OCI-LY7 (cell line): ENCODE measurements at regions not wholly inside any gene's neighbourhood (a gene's known extent, or its start where the extent isn't known, plus 50 kb on each side); places are given as distances from the start of the nearest gene placed in this dataset.

Experiments used
- BruUV-seq: library from RNA; stranded (reverse); fragments of 400-500 nt; replicated peaks from 2 replicates; lab custom pipeline; 2021; lab: Mats Ljungman, UMichigan
- CTCF ChIA-PET: fragments of 300-600 bp; sonication (Branson Sonifier 250); formaldehyde crosslinking; loops from one replicate; lab custom pipeline; 2022; ENCODE audit warnings: antibody characterized with exemption; ENCODE audit not compliant: unreplicated experiment; lab: Charles Lee
- POLR2A ChIA-PET: fragments of 300-600 bp; sonication (Branson Sonifier 250); formaldehyde crosslinking; loops from one replicate; lab custom pipeline; 2022; ENCODE audit warnings: antibody characterized with exemption; lab: Charles Lee
- DNase-seq: peaks from one replicate; pipeline ENCODE4 v3.0.0-alpha.2; 2015; ENCODE audit warnings: low spot score
- H2AFZ ChIP-seq: fragments of 200-600 bp; sonication (generic), shearing (Covaris generic); 2 replicates; pipeline ENCODE4 v1.6.1; 2014; ENCODE audit warnings: mild to moderate bottlenecking, antibody characterized with exemption, low read length, moderate library complexity
- H3K27ac ChIP-seq: fragments of 200-600 bp; sonication (generic); 2 replicates; pipeline ENCODE4 v1.5.1; 2014; ENCODE audit warnings: mixed run types, low read depth, mild to moderate bottlenecking, moderate library complexity, low read length, inconsistent platforms; ENCODE audit not compliant: poor library complexity, severe bottlenecking
- H3K36me3 ChIP-seq: fragments of 200-600 bp; sonication (generic); 2 replicates; pipeline ENCODE4 v1.6.1; 2014; ENCODE audit warnings: mild to moderate bottlenecking, antibody characterized with exemption, low read length, moderate library complexity, mixed read lengths; ENCODE audit not compliant: insufficient read depth
- H3K4me1 ChIP-seq: fragments of 200-600 bp; sonication (generic); 2 replicates; pipeline ENCODE4 v1.5.1; 2014; ENCODE audit warnings: mild to moderate bottlenecking, low read length; ENCODE audit not compliant: insufficient read depth, poor library complexity, severe bottlenecking
- H3K4me2 ChIP-seq: fragments of 200-600 bp; sonication (generic); 2 replicates; pipeline ENCODE4 v1.6.1; 2014; ENCODE audit warnings: mild to moderate bottlenecking, low read length
- H3K4me3 ChIP-seq: fragments of 200-600 bp; sonication (generic); 2 replicates; pipeline ENCODE4 v1.5.1; 2014; ENCODE audit warnings: mild to moderate bottlenecking, low read depth, low read length; ENCODE audit not compliant: poor library complexity, severe bottlenecking
- H3K79me2 ChIP-seq: fragments of 200-600 bp; sonication (generic); 2 replicates; pipeline ENCODE4 v1.6.1; 2016; ENCODE audit warnings: low read depth, mild to moderate bottlenecking, low read length, moderate library complexity, mixed read lengths; ENCODE audit not compliant: insufficient read depth
- H3K9me2 ChIP-seq: fragments of 200-600 bp; sonication (generic); 2 replicates; pipeline ENCODE4 v1.6.1; 2016; ENCODE audit warnings: mild to moderate bottlenecking, low read length, mixed read lengths; ENCODE audit not compliant: insufficient read depth
- H3K9me3 ChIP-seq: fragments of 200-600 bp; sonication (generic); 2 replicates; pipeline ENCODE4 v1.6.1; 2014; ENCODE audit warnings: mild to moderate bottlenecking, mixed run types, low read length, mixed read lengths
- H4K20me1 ChIP-seq: fragments of 200-600 bp; sonication (generic); 2 replicates; pipeline ENCODE4 v1.6.1; 2014; ENCODE audit warnings: mild to moderate bottlenecking, antibody characterized with exemption, low read length, moderate library complexity, mixed read lengths; ENCODE audit not compliant: insufficient read depth
- CTCF ChIP-seq: fragments of 200-600 bp; sonication (generic); conservative IDR thresholded peaks from 2 replicates; pipeline ENCODE4 v1.5.1; 2014; ENCODE audit warnings: mild to moderate bottlenecking, antibody characterized with exemption, low read length, moderate library complexity, mixed read lengths
- EZH2phosphoT487 ChIP-seq: fragments of 200-600 bp; sonication (generic); IDR thresholded peaks from 2 replicates; pipeline ENCODE4 v1.6.1; 2018; ENCODE audit warnings: low read depth, borderline replicate concordance, mild to moderate bottlenecking, mixed run types, antibody characterized with exemption, low read length, moderate library complexity, mixed read lengths
- intact Hi-C: fragments of 100-400 bp; cut with micrococcal nuclease; formaldehyde crosslinking; loops from one replicate; pipeline ENCODE4 v1.10.0; 2022; ENCODE audit not compliant: unreplicated experiment

- intact Hi-C loops, result no loop called here
- Histone ChIP-seq H4K20me1 (no peaks in the 10 kb centered on the region), H3K79me2 (no peaks in the 10 kb centered on the region), H2AFZ (no peak overlapping the region), H3K4me2 (no peak overlapping the region), H3K36me3 (no peaks in the 10 kb centered on the region), H3K27ac (no peak overlapping the region), H3K9me3 (no peaks in the 10 kb centered on the region), H3K4me3 (no peak overlapping the region), H3K9me2 (no peaks in the 10 kb centered on the region), H3K4me1 (no peaks in the 10 kb centered on the region)
- BruUV-seq, result no TSS peak
- ChIA-PET CTCF (no interaction called here), POLR2A (no interaction called here)
- TF ChIP-seq CTCF, result no peak
- TF ChIP-seq EZH2phosphoT487, result no peak
- DNase-seq, result no peak
These were observed 92.5 kb upstream of the SLC35B3 start for GRCh38 chr6:8527818-8528217.

GRCh38 chr6:8526624-8527023 lies 91.3 kb upstream of the SLC35B3 start:
- DNase-seq, result no peak
- H3K36me3 ChIP-seq, result no peaks in the 10 kb centered on the region
- H3K9me3 ChIP-seq, result no peaks in the 10 kb centered on the region
- BruUV-seq, result no TSS peak
- H3K27ac ChIP-seq, result no peak overlapping the region
- H4K20me1 ChIP-seq, result no peaks in the 10 kb centered on the region
- H3K4me1 ChIP-seq, result no peaks in the 10 kb centered on the region
- H3K4me2 ChIP-seq, result no peak overlapping the region
- H3K4me3 ChIP-seq, result no peak overlapping the region
- no peaks in the 10 kb centered on the region for H3K9me2 ChIP-seq
- POLR2A ChIA-PET, result no interaction called here
- CTCF ChIA-PET, result no interaction called here
- no peak for TF ChIP-seq EZH2phosphoT487
- no peak for TF ChIP-seq CTCF
- intact Hi-C loops, result no loop called here
- H2AFZ ChIP-seq, result no peak overlapping the region
- no peaks in the 10 kb centered on the region for H3K79me2 ChIP-seq

DNA sequence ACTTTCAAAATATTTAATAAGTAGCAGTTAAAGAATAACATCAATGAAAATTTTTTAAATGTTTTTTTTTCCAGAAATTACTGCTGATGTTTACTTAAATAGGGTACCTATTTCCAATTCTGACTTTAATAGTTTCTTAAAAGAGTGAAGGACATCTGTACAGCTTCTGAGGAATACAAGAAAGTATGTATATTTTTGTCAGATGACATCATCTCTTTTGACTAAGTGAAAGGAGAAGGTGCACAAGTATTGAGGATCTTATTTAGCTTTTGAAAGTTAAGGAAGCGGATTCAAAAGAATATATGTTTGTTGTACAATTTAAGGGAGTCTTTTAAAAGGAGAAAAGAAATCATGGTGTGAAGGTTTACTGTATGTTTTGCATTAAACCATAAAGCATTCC lies 90.0 kb upstream of the SLC35B3 start:
- no peak overlapping the region for H3K4me2 ChIP-seq
- DNase-seq, result no peak
- no peak overlapping the region for H3K4me3 ChIP-seq
- no peaks in the 10 kb centered on the region for H3K9me2 ChIP-seq
- no peak for TF ChIP-seq EZH2phosphoT487
- no peak for TF ChIP-seq CTCF
- POLR2A ChIA-PET, result interaction anchor here (0.6 to 0.8 kb wide), 3 partner anchors 22 to 359 kb away, joined by 3 read pairs; no protein-coding TSS in a partner anchor
- BruUV-seq, result no TSS peak
- H4K20me1 ChIP-seq, result no peaks in the 10 kb centered on the region
- H3K27ac ChIP-seq, result no peak overlapping the region
- no peaks in the 10 kb centered on the region for H3K4me1 ChIP-seq
- H3K36me3 ChIP-seq, result no peaks in the 10 kb centered on the region
- CTCF ChIA-PET, result no interaction called here
- no peaks in the 10 kb centered on the region for H3K9me3 ChIP-seq
- intact Hi-C loops, result no loop called here
- no peaks in the 10 kb centered on the region for H3K79me2 ChIP-seq
- H2AFZ ChIP-seq, result no peak overlapping the region
